ENCODE measurements at regions not wholly inside any gene's neighbourhood (a gene's known extent, or its start where the extent isn't known, plus 50 kb on each side); places are given as distances from the start of the nearest gene placed in this dataset.

- TF ChIP-seq ZNF274 (IDR thresholded peaks at IDR 0.05; ENCODE audit: low read depth, low read length), result no peak
- TF ChIP-seq SUZ12 (IDR thresholded peaks at IDR 0.05; ENCODE audit: extremely low read depth, insufficient read depth, insufficient read length), result no peak
Observed at GRCh38 chr12:77387671-77388070, 322.3 kb upstream of the E2F7 start.

Data from NT2/D1 (cell line).